HG02870 (cell line): ENCODE measurements at regions not wholly inside any gene's neighbourhood (a gene's known extent, or its start where the extent isn't known, plus 50 kb on each side); places are given as distances from the start of the nearest gene placed in this dataset.

Experiments
- ATAC-seq: cut with Tn5 transposase; IDR thresholded peaks from one replicate; pipeline ENCODE4 v1.9.1; 2021; ENCODE audit warnings: mild to moderate bottlenecking, moderate library complexity; ENCODE audit not compliant: unreplicated experiment

DNA sequence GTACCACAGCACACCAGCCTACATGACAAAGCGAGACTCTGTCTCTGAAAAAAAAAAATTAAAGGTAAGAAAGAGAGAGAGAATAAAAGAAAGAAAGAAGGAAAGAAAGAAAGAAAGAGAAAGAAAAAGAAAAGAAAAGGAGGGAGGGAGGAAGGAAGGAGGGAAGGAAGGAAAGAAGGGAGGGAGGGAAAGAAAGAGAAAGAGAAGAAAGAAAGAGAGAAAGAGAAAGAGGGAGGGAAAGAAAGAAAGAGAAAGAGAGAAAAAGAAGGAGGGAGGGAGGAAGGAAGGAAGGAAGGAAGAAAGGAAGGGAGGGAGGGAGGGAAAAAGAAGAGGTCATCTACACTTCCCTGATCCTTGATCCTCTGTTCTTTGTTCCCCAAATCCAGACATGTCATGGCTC, 104.8 kb upstream of the GJB5 start:
- ATAC-seq: no peak

DNA sequence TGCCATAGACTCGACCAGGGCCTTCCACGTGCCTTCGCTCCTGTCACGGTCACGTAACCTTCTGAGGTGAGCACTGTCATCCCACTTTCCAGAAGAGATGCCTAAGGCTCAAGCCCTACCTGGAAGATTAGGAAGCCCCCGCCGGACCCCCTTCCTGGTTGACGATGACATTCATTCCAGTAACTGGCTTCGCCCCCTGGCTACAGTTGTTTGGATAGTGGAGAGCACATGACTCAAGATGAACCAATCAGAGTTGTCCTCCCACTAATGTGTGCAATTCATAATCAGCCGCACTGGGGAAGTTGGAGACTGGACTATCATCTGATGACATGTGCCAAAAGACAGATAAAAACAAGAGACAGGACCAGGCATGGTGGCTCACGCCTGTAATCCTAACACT, 104.0 kb upstream of the GJB5 start:
- ATAC-seq: no peak

DNA sequence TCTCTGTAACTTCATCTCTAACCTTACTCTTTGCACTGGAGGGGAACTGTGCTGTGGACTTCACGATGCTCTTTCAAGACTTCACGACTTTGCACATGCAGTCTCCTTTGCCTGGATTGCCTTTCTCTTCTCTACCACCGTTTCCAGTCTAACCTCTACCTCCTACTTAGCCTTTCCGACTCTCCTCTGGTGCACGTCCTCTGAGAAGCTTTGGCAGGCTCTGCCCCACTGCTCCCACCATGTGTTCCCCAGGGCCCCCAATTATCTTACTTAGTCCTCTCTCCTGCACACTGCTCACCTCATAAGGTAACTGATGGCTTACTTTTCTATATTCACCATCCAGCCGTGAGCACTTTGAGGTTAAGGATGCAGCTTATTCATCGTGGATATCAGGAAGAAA, 101.7 kb upstream of the GJB5 start:
- no peak for ATAC-seq

DNA sequence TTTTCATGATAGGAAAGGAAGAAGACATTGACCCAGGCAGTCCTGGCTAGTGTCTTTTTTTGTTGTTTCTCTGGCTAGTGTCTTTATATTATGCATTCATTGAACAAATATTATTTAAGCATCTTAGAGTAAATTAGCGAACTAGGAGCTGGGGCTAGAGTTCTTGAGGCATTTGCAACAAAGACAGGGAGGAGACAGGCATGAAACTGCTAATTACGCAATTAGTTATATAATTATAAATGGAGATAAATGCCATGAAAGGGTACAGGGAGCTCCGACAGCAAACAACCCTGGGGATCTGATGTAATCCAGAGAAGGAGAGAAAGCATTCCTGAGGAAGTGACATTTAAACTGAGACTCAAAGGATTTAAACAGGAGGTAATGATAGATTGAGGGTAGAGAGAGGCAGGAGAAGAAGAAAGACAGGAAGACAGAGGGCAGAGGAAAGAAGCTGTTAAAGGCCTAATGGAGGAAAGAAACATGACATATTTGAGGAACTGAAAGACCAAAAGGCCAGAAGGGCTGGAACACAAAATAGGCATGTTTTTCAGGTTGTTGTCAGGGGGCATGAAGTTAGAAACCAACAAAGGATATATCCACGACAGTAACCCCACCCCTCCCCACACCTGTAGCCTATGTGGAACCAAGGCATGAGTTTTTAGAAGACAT, 99.5 kb upstream of the GJB5 start:
- ATAC-seq: no peak

DNA sequence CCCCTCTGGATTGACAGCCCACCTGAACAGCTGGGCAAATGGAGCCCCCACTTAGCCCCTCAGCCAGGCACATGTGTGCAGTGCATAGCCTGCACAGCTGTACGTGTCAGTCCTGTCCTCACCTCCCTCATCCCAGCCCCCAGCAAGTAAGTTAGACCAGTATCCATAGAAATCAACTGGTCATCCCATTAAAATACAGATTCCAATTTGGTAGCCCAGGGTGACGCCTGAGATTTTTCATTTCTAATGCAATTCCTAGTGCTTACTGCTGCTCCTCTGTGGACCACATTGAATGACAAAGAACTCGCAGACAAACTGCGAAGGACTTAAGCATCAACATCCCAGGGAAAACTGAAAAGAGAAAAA, 99.0 kb upstream of the GJB5 start:
- ATAC-seq: no peak

DNA sequence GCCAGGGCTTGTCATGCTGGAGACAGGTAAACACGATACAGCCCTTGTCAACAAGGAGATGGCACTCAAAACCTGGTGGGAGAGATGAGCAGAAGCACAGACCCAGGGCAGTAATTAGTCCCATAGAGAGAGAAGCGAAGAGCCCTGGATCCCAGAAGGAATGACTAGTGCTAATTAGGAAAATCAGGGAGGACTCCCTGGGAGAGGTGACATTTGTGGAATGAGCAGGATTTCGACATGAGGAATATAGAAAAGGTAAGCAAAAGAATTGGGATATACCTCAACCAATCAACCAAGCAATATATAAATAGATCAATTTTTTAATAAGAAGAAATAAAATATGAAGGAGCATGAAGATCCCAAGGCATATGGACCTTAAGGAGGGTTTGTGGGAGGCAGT, 98.5 kb upstream of the GJB5 start:
- ATAC-seq: no peak

DNA sequence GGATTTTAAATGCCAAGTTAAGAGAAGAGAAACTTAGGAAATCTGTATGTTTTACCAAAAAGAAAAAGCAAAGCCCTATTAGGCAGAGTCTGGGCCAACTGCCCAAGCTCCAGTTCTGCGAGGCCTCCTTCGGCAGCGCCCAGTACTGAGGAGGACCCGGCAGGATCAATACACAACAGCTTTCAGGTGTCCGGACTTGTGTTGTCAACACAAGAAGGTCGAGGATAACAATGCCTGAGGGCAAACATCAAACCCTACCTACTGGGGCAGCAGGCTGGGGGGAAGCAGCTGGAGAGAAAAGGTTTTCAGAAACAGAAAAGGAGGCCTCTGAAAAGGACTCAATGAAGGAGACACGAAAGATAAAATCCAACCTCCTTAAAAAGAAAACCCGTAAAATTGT, 98.1 kb upstream of the GJB5 start:
- ATAC-seq: no peak

DNA sequence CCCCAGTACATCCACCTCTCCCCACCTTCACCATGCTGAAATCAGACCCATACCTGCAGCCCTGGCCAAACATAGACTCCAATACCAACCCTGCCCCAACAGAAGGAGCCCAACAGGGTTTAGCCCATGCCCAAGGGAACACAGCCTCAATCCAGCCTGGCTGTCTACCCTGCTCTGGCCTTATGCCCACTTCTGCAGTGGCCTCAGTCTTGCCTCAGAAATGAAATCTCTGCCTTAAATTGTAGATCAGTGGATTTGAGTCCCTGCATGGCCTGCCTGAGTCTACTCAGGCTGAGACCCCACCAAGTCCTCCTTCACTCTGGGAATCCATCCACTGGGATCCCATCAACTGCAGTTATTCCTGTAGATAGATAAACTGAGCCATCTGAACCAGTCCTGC, 97.6 kb upstream of the GJB5 start:
- no peak for ATAC-seq

DNA sequence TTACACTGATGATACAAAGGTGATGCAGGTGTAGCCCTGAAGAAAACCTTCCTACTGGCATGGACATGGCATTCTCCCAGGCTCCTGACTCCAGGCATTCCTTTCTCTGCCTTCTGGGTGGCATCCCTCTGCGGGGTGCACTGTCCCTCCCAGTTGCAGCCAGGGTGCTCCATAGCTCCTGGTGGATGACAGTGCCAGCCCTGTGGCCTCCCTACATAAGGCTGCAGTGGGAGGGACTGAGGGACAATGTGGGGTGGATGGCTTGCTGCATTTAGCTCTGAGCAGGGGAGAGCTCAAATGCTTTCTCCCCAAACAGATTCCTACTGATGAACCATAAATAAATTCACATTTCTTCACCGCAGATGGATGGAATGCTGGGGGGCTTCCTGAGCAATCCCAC, 97.0 kb upstream of the GJB5 start:
- ATAC-seq: no peak

DNA sequence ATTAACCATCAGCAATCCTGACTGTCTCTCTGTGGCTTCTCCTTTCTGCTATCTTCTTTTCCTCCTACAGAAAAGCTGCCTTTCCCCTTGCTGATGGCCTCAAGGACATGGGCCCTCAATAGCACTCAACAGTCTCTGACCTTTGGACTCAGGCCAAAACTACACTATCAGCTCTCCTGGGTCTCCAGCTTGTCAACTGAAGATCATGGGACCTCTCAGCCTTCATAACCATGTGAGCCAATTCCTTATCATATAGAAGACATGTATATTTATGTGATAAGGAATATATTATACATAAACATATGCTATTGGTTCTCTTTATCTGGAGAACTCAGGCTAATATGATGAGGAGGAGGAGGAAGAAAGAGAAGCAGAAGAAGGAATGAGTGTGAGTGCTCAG, 91.8 kb upstream of the GJB5 start:
- ATAC-seq: no peak

DNA sequence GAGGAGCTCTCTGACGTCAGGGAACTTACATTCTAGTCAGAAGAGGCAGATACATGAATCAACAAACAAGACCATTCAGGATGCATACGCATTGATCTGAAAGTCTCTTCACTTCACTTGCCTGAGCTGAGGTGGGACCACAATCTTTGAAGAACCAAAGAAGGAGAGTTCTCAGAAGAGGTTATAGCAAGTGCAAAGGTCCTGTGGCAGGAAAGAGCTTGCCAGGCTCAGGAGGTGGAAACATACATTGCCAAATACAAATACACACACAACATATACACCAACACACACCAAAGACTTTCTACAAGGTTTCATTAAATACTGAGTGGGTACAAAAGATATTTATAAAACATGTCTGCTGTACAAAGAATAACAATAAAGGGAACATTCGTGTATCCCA, 86.8 kb upstream of the GJB5 start:
- no peak for ATAC-seq

DNA sequence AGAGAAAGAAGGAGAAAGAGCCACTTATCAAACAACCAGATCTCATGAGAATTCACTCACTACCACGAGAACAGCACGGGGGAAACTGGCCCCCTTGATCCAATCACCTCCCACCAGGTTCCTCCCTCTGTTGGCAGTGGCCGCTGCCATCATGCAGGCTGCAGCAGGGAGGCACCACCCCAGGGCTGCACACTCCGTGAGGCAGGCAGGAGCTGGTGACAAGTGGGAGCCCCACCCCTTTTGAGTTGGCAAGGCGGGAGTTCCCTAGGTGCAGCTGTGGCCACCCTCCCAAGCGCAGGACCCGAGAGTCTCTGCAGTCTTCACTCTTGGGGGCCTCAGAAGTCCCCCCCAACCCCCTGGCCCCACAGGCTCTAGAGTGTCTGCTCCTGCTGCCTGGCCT, 83.9 kb upstream of the GJB5 start:
- no peak for ATAC-seq

DNA sequence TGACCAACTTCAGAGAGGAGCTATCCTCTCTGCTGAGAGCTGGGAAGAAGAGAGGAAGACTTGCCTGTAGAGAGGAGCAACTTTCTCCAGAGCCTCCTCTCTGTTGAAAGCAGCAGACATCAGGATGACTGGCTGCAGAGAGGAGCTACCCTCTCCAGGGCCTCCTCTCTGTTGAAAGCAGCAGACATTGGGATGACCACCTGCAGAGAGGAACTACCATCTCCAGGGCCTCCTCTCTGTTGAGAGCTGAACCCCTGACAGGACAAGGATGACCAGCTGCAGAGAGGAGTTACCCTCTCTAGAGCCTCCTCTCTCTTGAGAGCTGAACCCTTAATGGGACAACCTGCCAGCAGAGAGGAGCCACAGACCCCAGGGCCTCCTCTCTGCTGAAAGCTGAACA, 83.0 kb upstream of the GJB5 start:
- no peak for ATAC-seq

DNA sequence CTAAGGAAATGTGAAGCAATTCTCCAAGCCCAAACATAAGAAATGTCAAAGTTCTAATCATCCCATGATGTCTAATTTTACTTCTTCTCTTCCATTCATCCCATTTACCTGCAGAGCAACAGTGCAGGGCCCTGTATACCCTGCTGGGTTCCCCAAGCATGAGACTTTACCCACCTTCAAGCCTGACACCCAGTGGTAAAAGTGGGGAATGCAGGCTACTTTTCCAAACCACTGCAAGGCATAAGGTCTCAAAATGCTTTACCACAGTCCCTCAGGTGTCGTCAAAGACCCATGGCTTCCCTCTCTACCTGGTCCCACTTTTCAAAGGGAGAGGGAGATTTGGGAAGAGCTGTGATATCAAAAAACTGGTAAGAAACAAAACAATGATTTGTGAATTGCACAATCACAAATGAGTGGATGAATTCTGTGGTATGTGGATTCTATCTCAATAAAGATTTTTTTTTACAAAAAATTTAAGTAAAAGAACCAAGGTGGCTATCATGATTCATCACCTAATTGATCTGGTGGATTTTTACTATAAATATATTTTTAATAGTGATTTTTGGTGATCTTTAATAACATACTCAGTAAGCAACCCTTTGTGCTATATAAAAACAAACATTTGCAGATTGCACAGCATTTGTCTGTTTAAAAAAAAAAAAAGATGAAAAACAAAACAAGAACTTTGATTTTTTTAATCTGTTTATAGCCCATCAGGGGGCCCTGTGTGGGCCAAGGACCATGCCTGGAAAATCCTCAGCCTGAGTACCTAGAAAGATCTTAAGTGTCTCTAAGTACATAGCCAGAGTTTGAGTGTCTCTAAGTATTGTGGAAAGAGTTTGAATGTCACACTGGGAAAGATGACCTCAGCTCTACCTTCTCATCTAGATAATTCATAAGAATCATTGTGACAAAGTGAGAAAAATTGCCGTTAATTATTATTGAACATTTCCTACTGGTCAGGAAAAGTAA, 73.1 kb upstream of the GJB5 start:
- ATAC-seq: no peak

DNA sequence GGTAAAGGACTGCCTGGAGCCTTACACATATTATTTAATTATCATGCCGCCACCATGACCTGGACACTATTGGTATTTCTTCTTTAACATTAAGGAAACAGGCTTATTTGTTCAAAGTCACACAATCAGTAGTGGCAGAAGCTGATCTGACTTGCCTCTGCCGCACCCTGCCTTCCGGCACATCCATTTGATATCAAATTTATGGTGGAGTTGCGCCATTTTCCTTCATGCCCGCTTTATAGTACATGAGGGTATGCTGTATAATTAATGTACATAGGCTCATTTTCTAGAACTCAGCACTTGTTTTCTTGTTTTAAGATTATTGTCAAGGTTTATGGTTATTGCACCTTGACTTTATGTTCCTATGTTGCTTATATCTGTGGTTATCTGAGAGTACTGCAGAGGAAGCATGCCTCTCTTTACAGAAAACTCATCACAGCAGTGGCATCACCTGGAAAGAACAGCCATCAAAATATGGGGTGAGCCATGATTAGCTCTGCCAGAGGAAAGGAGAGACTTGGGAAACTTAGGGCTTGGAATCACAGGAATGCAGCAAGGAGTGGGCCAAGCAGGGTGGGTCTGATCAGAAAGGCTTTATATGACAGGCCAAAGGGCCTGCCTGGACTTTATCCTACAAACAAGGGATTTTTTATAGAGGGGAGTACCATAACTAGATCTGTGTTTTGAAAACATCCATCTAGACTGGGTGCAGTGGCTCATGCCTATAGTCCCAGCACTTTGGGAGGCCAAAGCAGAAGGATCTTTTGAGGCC, 72.2 kb upstream of the GJB5 start:
- ATAC-seq: no peak

DNA sequence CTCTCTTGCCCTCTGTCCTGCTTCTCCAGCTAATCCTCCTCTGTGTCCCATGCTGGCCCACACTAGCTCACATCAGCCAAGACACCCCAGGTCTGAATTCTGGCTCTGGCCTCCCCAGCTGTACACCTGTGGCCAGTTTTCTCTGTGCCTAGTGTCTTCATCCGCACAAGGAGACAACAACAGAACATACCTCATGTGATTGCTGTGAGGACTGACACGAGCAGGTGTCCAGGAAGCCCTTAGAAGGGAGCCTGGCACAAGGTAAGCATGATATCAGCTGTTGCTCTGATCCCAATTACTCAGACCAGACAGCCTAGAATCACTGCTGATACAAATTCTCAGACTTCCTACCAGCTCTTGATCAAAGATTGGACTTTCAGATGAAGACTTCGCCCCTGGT, 71.2 kb upstream of the GJB5 start:
- ATAC-seq: no peak

DNA sequence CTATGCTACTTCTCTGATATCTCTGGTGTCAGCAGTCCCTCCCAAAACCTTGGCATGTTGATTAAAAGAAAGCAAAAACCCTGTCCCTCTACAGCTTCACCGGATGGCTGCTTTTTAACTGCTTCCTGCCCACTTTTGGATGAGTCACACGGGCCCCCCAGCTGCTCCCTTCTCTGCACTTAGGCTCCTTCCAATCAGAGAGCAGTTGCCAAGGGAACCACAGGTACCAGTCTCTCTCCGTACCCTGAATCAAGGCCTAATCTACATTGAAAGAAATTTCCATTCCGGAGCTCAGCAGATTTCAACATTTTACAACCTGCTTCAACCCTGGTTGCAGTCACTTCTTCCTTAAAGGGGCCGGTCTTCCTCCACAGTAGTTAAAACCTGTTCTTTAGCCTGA, 70.6 kb upstream of the GJB5 start:
- no peak for ATAC-seq

DNA sequence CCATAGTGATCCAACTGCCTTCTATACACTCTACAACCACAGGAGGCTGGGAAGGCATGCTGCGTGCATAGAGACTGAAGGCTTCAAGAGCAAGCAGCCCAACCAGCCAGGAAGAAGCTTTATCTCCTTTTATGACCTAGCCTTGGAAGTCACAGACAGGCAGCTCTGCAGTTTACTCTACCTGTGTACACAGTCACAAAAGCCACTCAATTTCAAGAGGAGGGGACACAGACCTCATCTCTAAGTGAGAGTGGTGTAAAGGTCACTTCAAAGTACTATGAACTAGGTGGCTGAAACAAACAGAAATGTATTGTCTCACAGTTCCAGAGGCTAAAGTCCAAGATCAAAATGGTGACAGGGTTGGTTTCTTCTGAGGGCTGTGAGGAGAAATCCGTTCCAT, 69.6 kb upstream of the GJB5 start:
- no peak for ATAC-seq

DNA sequence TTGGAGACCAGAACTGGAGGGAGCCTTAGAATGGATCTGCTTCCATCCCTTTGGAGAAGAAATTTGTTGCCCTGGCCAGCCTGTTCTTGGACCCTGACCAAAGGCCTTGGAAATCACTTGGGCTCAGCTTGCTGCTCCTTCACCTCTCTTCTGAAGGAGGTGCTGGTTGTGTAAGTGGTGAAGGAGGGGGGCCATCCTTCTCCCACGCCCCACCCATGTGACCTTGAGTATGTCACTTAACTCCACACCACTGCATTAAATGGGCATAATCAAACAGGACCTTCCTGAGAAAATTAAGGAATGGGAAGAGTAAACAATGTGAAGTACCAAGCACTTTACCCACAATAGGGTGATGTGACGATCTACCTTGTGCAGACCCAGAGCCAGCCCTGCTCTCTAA, 68.3 kb upstream of the GJB5 start:
- ATAC-seq: no peak

DNA sequence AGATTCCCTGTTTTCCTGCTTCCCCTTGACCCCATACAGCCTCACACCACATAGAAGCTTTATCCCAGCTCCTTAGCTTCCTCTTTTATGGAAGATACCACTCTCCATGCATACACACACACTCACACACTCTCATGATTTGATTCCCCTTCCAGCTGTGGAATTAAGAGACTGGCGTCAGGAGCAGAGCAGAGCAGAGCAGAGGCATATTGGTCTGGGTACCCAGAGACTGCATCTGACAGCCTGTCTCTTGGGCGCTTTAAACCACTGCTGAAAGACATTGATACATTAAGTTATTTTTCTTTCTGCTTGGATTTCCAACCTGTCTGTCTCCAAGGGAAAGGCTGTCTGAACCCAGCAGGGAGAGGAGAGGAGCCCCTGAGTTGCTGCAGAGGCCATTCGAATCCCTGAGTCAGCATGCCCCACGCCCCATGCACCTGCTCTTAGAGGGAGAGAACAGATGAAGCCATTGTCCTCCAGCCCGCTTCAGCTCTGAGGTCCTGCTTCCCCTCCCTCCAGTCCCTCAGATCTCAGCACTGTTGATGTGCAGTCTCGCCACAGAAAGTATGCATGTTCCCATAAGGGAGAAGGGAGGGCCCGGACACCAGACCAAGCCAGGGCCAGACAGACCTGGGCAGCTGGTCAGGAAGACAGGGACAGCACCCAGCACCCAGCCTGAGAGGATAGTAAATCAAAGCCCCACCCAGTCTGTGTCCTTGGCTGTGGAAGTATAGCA, 66.7 kb upstream of the GJB5 start:
- no peak for ATAC-seq

DNA sequence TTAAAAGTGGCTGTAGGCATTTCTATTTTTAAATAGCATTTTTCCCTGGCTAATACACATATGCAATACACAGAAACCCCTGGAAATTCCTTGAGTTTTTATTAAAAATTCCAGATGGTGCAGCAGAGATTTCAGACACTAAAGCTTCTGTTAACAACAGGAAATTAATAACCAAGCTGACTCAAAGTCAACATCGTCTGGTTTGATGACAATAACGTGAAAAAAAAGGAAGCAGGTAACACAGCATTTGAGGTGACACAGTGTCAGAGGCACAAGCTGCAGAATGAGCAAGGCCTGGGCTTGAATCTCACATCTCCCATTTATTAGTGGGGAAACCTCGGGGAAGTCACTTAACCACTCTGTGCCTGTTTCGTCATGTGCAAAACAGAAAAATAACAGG, 64.6 kb upstream of the GJB5 start:
- ATAC-seq: no peak
